ENCODE measurements at regions not wholly inside any gene's neighbourhood (a gene's known extent, or its start where the extent isn't known, plus 50 kb on each side); places are given as distances from the start of the nearest gene placed in this dataset.

DNA sequence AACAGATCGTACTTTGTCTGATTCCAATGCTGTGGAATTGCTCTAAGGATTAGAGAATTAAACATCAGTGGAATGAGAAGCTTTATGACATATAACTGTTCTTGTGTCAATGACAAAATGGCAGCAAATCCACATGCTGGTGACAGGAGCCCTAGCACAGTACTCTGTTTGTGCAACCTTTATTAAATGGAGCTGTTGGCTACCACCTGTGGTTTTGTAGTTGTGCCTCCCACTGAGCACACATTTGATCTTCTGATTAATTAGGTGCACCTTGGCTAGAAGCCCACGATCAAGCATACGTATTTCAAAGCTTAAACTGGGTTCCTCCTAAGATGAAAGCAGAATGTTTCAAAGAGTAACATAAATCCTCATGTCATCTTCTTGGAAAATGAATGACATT is 394.0 kb upstream of the IGFBP7 start:
- FAIRE-seq (no peak), DNase-seq (peak in 1 of 5 donors; percentile 17)
- H3K4me3 ChIP-seq (ENCODE audit: low read length in 3 of 3), result no peak overlapping the region
- no peak overlapping the region for H3K9ac ChIP-seq (ENCODE audit: low read length in 3 of 3)
- no peaks in the 10 kb centered on the region for H3K27me3 ChIP-seq (ENCODE audit: control insufficient read depth, insufficient read depth, low read length)
- intact Hi-C loops (cut with DNase I), result no loop called here
- H3K36me3 ChIP-seq (ENCODE audit: control insufficient read depth in 2 of 3, insufficient read depth in 3 of 3, low read length in 3 of 3), result no peaks in the 10 kb centered on the region
- no peaks in the 10 kb centered on the region for H3K9me3 ChIP-seq (ENCODE audit: control insufficient read depth in 2 of 3, insufficient read depth in 1 of 3, low read length in 3 of 3)
- TF ChIP-seq, protein P1, sequence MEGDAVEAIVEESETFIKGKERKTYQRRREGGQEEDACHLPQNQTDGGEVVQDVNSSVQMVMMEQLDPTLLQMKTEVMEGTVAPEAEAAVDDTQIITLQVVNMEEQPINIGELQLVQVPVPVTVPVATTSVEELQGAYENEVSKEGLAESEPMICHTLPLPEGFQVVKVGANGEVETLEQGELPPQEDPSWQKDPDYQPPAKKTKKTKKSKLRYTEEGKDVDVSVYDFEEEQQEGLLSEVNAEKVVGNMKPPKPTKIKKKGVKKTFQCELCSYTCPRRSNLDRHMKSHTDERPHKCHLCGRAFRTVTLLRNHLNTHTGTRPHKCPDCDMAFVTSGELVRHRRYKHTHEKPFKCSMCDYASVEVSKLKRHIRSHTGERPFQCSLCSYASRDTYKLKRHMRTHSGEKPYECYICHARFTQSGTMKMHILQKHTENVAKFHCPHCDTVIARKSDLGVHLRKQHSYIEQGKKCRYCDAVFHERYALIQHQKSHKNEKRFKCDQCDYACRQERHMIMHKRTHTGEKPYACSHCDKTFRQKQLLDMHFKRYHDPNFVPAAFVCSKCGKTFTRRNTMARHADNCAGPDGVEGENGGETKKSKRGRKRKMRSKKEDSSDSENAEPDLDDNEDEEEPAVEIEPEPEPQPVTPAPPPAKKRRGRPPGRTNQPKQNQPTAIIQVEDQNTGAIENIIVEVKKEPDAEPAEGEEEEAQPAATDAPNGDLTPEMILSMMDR (IDR thresholded peaks at IDR 0.05; ENCODE audit: borderline replicate concordance, extremely low read depth, insufficient read depth), result no peak
- no peaks in the 10 kb centered on the region for H3K4me1 ChIP-seq (ENCODE audit: control insufficient read depth in 2 of 3, insufficient read depth in 2 of 3, low read depth in 1 of 3, low read length in 3 of 3)
- H3K27ac ChIP-seq (ENCODE audit: low read depth in 2 of 2, low read length in 2 of 2), result no peak overlapping the region

DNA sequence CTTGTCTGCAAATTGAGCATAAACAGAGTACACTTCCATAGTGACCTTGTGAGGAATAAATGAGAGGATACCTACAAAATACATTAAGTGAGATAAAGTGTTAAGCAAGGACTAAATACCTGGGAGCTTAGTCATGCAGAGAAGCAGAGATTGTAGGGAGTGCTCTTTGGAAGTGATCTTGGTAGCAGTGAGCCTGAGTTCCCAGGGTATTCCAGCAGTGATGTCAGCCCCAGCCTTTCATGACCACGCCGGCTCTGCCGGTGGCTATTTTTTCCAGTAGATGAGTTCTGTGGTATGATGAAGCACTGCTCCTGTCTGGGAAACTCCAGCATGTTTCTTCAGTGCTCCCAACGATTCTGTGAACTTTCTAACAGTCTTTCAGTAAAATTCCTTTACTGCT is 391.5 kb upstream of the IGFBP7 start:
- H3K4me1 ChIP-seq (ENCODE audit: control insufficient read depth in 2 of 3, insufficient read depth in 2 of 3, low read depth in 1 of 3, low read length in 3 of 3), result no peaks in the 10 kb centered on the region
- TF ChIP-seq, protein P1 (IDR thresholded peaks at IDR 0.05; ENCODE audit: borderline replicate concordance, extremely low read depth, insufficient read depth), result no peak
- H3K9me3 ChIP-seq (ENCODE audit: control insufficient read depth in 2 of 3, insufficient read depth in 1 of 3, low read length in 3 of 3), result no peaks in the 10 kb centered on the region
- no peak overlapping the region for H3K4me3 ChIP-seq (ENCODE audit: low read length in 3 of 3)
- no peak overlapping the region for H3K9ac ChIP-seq (ENCODE audit: low read length in 3 of 3)
- no peak overlapping the region for H3K27ac ChIP-seq (ENCODE audit: low read depth in 2 of 2, low read length in 2 of 2)
- FAIRE-seq (no peak), DNase-seq (peak in 1 of 5 donors; percentile 21)
- no peaks in the 10 kb centered on the region for H3K36me3 ChIP-seq (ENCODE audit: control insufficient read depth in 2 of 3, insufficient read depth in 3 of 3, low read length in 3 of 3)
- intact Hi-C loops (cut with DNase I), result no loop called here
- no peaks in the 10 kb centered on the region for H3K27me3 ChIP-seq (ENCODE audit: control insufficient read depth, insufficient read depth, low read length)

DNA sequence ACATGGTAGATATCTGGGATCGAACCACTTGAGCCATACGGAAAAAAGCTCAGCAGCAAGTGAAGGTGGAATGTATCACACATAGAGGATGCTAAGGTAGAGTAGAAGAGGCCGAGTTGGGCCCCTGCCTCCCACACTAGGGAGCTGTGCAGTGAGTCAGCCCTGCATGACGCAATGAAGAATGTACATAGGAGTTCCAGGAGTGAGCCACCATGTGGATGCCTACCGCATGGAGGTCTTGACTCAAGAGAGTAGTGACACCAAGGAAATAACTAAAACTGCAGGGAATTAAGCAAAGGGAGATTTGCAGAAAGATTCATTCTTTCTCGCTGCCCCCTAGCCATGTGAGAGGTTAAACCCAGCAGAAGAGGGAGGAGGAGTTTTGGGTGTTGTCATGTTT is 389.6 kb upstream of the IGFBP7 start:
- no peaks in the 10 kb centered on the region for H3K9me3 ChIP-seq (ENCODE audit: control insufficient read depth in 2 of 3, insufficient read depth in 1 of 3, low read length in 3 of 3)
- no peaks in the 10 kb centered on the region for H3K4me1 ChIP-seq (ENCODE audit: control insufficient read depth in 2 of 3, insufficient read depth in 2 of 3, low read depth in 1 of 3, low read length in 3 of 3)
- no peak overlapping the region for H3K9ac ChIP-seq (ENCODE audit: low read length in 3 of 3)
- intact Hi-C loops (cut with DNase I), result no loop called here
- TF ChIP-seq, protein P1 (IDR thresholded peaks at IDR 0.05; ENCODE audit: borderline replicate concordance, extremely low read depth, insufficient read depth), result no peak
- H3K27ac ChIP-seq (ENCODE audit: low read depth in 2 of 2, low read length in 2 of 2), result no peak overlapping the region
- no peak for DNase-seq
- no peaks in the 10 kb centered on the region for H3K27me3 ChIP-seq (ENCODE audit: control insufficient read depth, insufficient read depth, low read length)
- no peak for FAIRE-seq
- H3K36me3 ChIP-seq (ENCODE audit: control insufficient read depth in 2 of 3, insufficient read depth in 3 of 3, low read length in 3 of 3), result no peaks in the 10 kb centered on the region
- H3K4me3 ChIP-seq (ENCODE audit: low read length in 3 of 3), result no peak overlapping the region

DNA sequence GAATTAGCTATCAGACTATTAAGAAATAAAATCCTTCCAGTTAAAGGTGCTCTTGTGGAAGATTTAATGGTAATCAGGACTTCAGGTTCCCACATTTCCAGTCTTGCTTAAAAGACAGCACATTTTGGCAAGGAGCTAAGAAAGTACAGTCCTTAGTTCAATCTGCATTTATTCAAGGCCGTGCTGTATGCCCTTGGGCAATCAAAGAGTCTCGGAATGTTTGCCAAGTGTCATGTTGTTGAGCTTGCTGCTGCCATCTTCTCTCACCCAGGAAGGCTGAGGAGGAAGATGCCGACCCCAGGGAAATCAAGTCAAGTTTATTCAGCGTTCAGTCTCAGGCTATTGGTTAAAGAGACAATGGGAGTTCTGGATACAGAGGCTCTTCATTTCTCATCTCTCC is 388.1 kb upstream of the IGFBP7 start:
- Histone ChIP-seq H3K9ac (ENCODE audit: low read length in 3 of 3) (no peak overlapping the region), H3K9me3 (ENCODE audit: control insufficient read depth in 2 of 3, insufficient read depth in 1 of 3, low read length in 3 of 3) (no peaks in the 10 kb centered on the region), H3K36me3 (ENCODE audit: control insufficient read depth in 2 of 3, insufficient read depth in 3 of 3, low read length in 3 of 3) (no peaks in the 10 kb centered on the region), H3K4me3 (ENCODE audit: low read length in 3 of 3) (no peak overlapping the region), H3K27me3 (ENCODE audit: control insufficient read depth, insufficient read depth, low read length) (no peaks in the 10 kb centered on the region), H3K4me1 (ENCODE audit: control insufficient read depth in 2 of 3, insufficient read depth in 2 of 3, low read depth in 1 of 3, low read length in 3 of 3) (no peaks in the 10 kb centered on the region), H3K27ac (ENCODE audit: low read depth in 2 of 2, low read length in 2 of 2) (no peak overlapping the region)
- intact Hi-C loops (cut with DNase I), result no loop called here
- TF ChIP-seq, protein P1 (IDR thresholded peaks at IDR 0.05; ENCODE audit: borderline replicate concordance, extremely low read depth, insufficient read depth), result no peak
- no peak for FAIRE-seq
- no peak for DNase-seq

All from kidney (tissue), 13 donors.